ENCODE measurements at regions not wholly inside any gene's neighbourhood (a gene's known extent, or its start where the extent isn't known, plus 50 kb on each side); places are given as distances from the start of the nearest gene placed in this dataset.

GRCh38 chr3:63056932-63057331 is 181.7 kb upstream of the CADPS start:
- no peak overlapping the region for H3K4me3 ChIP-seq
- DNase-seq (no peak), ATAC-seq (ENCODE audit: insufficient read depth, low FRiP score) (no peak)
- no peak overlapping the region for H3K9ac ChIP-seq (ENCODE audit: insufficient read depth in 1 of 2, low read length in 2 of 2)
- no peak for TF ChIP-seq CTCF (IDR thresholded peaks at IDR 0.05; ENCODE audit: control extremely low read depth, extremely low read depth)
- H3K36me3 ChIP-seq (ENCODE audit: control insufficient read depth in 4 of 4, insufficient read depth in 4 of 4, low read length in 4 of 4), result no peaks in the 10 kb centered on the region
- H3K4me1 ChIP-seq (ENCODE audit: control insufficient read depth in 5 of 5, insufficient read depth in 5 of 5, low read length in 5 of 5), result no peaks in the 10 kb centered on the region
- no peaks in the 10 kb centered on the region for H3K27me3 ChIP-seq (ENCODE audit: control insufficient read depth in 3 of 3, insufficient read depth in 3 of 3, low read length in 2 of 3)
- WGBS, 2 donors, result 23 to 28% methylated on average over 1 of the region's 1 CpG
- H3K9me3 ChIP-seq (ENCODE audit: control insufficient read depth in 4 of 4, insufficient read depth in 3 of 4, low read length in 3 of 4), result no peaks in the 10 kb centered on the region
- H3K27ac ChIP-seq (ENCODE audit: low read depth in 1 of 2, low read length in 1 of 2), result no peak overlapping the region

GRCh38 chr3:63060412-63060811 is 185.2 kb upstream of the CADPS start:
- H3K9me3 ChIP-seq (ENCODE audit: control insufficient read depth in 4 of 4, insufficient read depth in 3 of 4, low read length in 3 of 4), result no peaks in the 10 kb centered on the region
- H3K4me1 ChIP-seq (ENCODE audit: control insufficient read depth in 5 of 5, insufficient read depth in 5 of 5, low read length in 5 of 5), result peaks cover 0 to 3% (median 0%) of the 10 kb centered on the region in 5 donors
- no peak for TF ChIP-seq CTCF (IDR thresholded peaks at IDR 0.05; ENCODE audit: control extremely low read depth, extremely low read depth)
- no peak for DNase-seq
- H3K27ac ChIP-seq (ENCODE audit: low read depth in 1 of 2, low read length in 1 of 2), result no peak overlapping the region
- 86 to 87% methylated on average over 2 of the region's 2 CpGs for WGBS, 2 donors
- H3K9ac ChIP-seq (ENCODE audit: insufficient read depth in 1 of 2, low read length in 2 of 2), result no peak overlapping the region
- H3K27me3 ChIP-seq (ENCODE audit: control insufficient read depth in 3 of 3, insufficient read depth in 3 of 3, low read length in 2 of 3), result no peaks in the 10 kb centered on the region
- ATAC-seq (ENCODE audit: insufficient read depth, low FRiP score), result no peak
- H3K36me3 ChIP-seq (ENCODE audit: control insufficient read depth in 4 of 4, insufficient read depth in 4 of 4, low read length in 4 of 4), result no peaks in the 10 kb centered on the region
- H3K4me3 ChIP-seq, result no peak overlapping the region

- no peak overlapping the region for H3K9ac ChIP-seq (ENCODE audit: insufficient read depth in 1 of 2, low read length in 2 of 2)
- DNase-seq (no peak), ATAC-seq (ENCODE audit: insufficient read depth, low FRiP score) (no peak)
- no peaks in the 10 kb centered on the region for H3K9me3 ChIP-seq (ENCODE audit: control insufficient read depth in 4 of 4, insufficient read depth in 3 of 4, low read length in 3 of 4)
- H3K4me3 ChIP-seq, result no peak overlapping the region
- H3K36me3 ChIP-seq (ENCODE audit: control insufficient read depth in 4 of 4, insufficient read depth in 4 of 4, low read length in 4 of 4), result no peaks in the 10 kb centered on the region
- no peak for TF ChIP-seq CTCF (IDR thresholded peaks at IDR 0.05; ENCODE audit: control extremely low read depth, extremely low read depth)
- no peaks in the 10 kb centered on the region for H3K27me3 ChIP-seq (ENCODE audit: control insufficient read depth in 3 of 3, insufficient read depth in 3 of 3, low read length in 2 of 3)
- H3K27ac ChIP-seq (ENCODE audit: low read depth in 1 of 2, low read length in 1 of 2), result no peak overlapping the region
- H3K4me1 ChIP-seq (ENCODE audit: control insufficient read depth in 5 of 5, insufficient read depth in 5 of 5, low read length in 5 of 5), result peaks cover 0 to 3% (median 0%) of the 10 kb centered on the region in 5 donors
- 51 to 69% methylated on average over 5 of the region's 5 CpGs for WGBS, 2 donors
These were observed 186.2 kb upstream of the CADPS start for GRCh38 chr3:63061449-63061848.

GRCh38 chr3:63064209-63064755 is 189.1 kb upstream of the CADPS start:
- ATAC-seq (ENCODE audit: insufficient read depth, low FRiP score) (no peak), DNase-seq (no peak)
- WGBS, 2 donors, result 55 to 71% methylated on average over 1 of the region's 1 CpG
- H3K4me3 ChIP-seq, result no peak overlapping the region
- no peak overlapping the region for H3K9ac ChIP-seq (ENCODE audit: insufficient read depth in 1 of 2, low read length in 2 of 2)
- no peaks in the 10 kb centered on the region for H3K27me3 ChIP-seq (ENCODE audit: control insufficient read depth in 3 of 3, insufficient read depth in 3 of 3, low read length in 2 of 3)
- H3K36me3 ChIP-seq (ENCODE audit: control insufficient read depth in 4 of 4, insufficient read depth in 4 of 4, low read length in 4 of 4), result no peaks in the 10 kb centered on the region
- no peaks in the 10 kb centered on the region for H3K9me3 ChIP-seq (ENCODE audit: control insufficient read depth in 4 of 4, insufficient read depth in 3 of 4, low read length in 3 of 4)
- no peak for TF ChIP-seq CTCF (IDR thresholded peaks at IDR 0.05; ENCODE audit: control extremely low read depth, extremely low read depth)
- H3K4me1 ChIP-seq (ENCODE audit: control insufficient read depth in 5 of 5, insufficient read depth in 5 of 5, low read length in 5 of 5), result peaks cover 0 to 3% (median 0%) of the 10 kb centered on the region in 5 donors
- H3K27ac ChIP-seq (ENCODE audit: low read depth in 1 of 2, low read length in 1 of 2), result no peak overlapping the region
